Nephron (organoid): ENCODE measurements at regions not wholly inside any gene's neighbourhood (a gene's known extent, or its start where the extent isn't known, plus 50 kb on each side); places are given as distances from the start of the nearest gene placed in this dataset.
A peak's percentile ranks its signal among the peaks of the same experiment; 100 is the strongest.

Experiments used
- H3K27ac Mint-ChIP-seq, 3 experiments: 2 replicates each; pipeline ENCODE4 v1.8.0; 2020; ENCODE audit warnings: mixed read lengths in 3 of 3, mild to moderate bottlenecking in 2 of 3, moderate library complexity in 1 of 3
- H3K27me3 Mint-ChIP-seq: 2 replicates; pipeline ENCODE4 v1.8.0; 2021; ENCODE audit warnings: low read depth, mild to moderate bottlenecking, moderate library complexity, mixed read lengths
- H3K36me3 Mint-ChIP-seq: 2 replicates; pipeline ENCODE4 v1.8.0; 2020; ENCODE audit warnings: low read depth, mixed read lengths
- H3K4me1 Mint-ChIP-seq: 2 replicates; pipeline ENCODE4 v1.8.0; 2020; ENCODE audit warnings: mixed read lengths
- H3K4me3 Mint-ChIP-seq, 3 experiments: 2 replicates each; pipeline ENCODE4 v1.8.0; 2020; ENCODE audit warnings: mild to moderate bottlenecking in 3 of 3, mixed read lengths in 3 of 3, moderate library complexity in 2 of 3
- H3K9me3 Mint-ChIP-seq: 2 replicates; pipeline ENCODE4 v1.8.0; 2020; ENCODE audit warnings: mixed read lengths
- TF ChIP-seq, protein P1 (sequence below), 3 experiments: fragments of 200-600 bp; sonication (generic); IDR thresholded peaks; one replicate each; pipeline ENCODE4 v1.5.0; 2021; ENCODE audit warnings: antibody characterized with exemption in 3 of 3; ENCODE audit not compliant: unreplicated experiment in 3 of 3

- H3K27ac Mint-ChIP-seq = peak overlapping the region in 2 of 3 experiments; percentile 67 to 70
- H3K4me3 Mint-ChIP-seq = no peak overlapping the region
- peaks cover 61% of the 10 kb centered on the region for H3K4me1 Mint-ChIP-seq
- TF ChIP-seq, protein P1, sequence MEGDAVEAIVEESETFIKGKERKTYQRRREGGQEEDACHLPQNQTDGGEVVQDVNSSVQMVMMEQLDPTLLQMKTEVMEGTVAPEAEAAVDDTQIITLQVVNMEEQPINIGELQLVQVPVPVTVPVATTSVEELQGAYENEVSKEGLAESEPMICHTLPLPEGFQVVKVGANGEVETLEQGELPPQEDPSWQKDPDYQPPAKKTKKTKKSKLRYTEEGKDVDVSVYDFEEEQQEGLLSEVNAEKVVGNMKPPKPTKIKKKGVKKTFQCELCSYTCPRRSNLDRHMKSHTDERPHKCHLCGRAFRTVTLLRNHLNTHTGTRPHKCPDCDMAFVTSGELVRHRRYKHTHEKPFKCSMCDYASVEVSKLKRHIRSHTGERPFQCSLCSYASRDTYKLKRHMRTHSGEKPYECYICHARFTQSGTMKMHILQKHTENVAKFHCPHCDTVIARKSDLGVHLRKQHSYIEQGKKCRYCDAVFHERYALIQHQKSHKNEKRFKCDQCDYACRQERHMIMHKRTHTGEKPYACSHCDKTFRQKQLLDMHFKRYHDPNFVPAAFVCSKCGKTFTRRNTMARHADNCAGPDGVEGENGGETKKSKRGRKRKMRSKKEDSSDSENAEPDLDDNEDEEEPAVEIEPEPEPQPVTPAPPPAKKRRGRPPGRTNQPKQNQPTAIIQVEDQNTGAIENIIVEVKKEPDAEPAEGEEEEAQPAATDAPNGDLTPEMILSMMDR (IDR thresholded peaks at IDR 0.05; ENCODE audit: unreplicated experiment in 3 of 3) = no peak
- H3K9me3 Mint-ChIP-seq = no peaks in the 10 kb centered on the region
- peaks cover 9% of the 10 kb centered on the region for H3K27me3 Mint-ChIP-seq
- no peaks in the 10 kb centered on the region for H3K36me3 Mint-ChIP-seq
Measured at GRCh38 chr16:66131156-66131807, 235.2 kb upstream of the CDH5 start.

DNA sequence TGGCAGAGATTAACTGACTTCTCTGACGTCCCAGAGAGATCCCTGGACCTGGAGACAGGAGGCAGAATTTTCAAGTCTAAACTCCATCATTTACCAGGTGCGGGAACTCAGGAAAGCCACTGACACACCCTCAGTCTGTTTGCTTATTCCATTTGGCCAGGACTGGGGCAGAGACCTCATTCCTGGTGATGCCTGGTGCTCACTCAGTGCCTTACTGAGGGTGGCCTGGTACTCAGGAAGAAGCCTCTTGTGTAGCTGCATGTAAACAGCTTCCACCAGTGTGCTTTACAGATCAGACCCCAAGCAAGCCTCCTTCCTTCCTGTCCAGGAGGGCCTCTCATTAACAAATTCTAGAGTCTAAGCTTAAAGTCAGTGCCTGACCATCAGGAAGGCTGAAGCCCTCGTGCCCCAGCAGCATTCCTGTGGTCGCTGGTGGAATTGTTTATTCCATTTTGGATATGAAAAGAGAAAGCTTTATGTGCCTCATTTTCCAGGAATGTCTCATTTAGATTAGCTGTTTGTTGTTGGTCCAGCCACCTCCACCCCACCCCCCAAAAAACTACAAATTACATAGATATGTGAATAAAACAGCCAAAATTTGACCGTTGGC is 236.1 kb upstream of the CDH5 start:
- no peak overlapping the region for H3K4me3 Mint-ChIP-seq
- peaks cover 9% of the 10 kb centered on the region for H3K27me3 Mint-ChIP-seq
- H3K36me3 Mint-ChIP-seq = no peaks in the 10 kb centered on the region
- no peaks in the 10 kb centered on the region for H3K9me3 Mint-ChIP-seq
- peak overlapping the region in 2 of 3 experiments; percentile 30 to 73 for H3K27ac Mint-ChIP-seq
- H3K4me1 Mint-ChIP-seq = peaks cover 55% of the 10 kb centered on the region
- TF ChIP-seq, protein P1 (IDR thresholded peaks at IDR 0.05; ENCODE audit: unreplicated experiment in 3 of 3) = no peak

DNA sequence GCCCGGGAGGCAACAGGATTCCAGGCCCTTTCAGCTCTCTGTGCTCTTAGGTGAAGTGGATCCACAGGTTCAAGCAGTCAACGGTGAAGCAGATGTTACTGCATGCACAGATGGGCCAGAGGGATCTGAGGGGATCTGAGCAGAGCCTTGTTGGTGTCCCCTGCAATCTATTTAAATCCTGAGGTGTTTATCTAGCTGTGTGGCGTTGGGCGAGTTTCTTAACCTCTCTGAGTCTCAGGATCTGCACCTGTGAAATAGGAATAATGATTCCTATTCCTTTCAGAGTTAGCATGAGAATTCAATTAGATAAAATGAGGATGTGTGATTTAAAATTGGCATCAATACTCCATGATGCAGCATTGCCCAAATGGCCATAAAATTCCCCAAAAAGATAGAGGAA is 237.3 kb upstream of the CDH5 start:
- Mint-ChIP-seq H3K27ac (no peak overlapping the region), H3K36me3 (no peaks in the 10 kb centered on the region)
- TF ChIP-seq, protein P1 (IDR thresholded peaks at IDR 0.05; ENCODE audit: unreplicated experiment in 3 of 3) = no peak

DNA sequence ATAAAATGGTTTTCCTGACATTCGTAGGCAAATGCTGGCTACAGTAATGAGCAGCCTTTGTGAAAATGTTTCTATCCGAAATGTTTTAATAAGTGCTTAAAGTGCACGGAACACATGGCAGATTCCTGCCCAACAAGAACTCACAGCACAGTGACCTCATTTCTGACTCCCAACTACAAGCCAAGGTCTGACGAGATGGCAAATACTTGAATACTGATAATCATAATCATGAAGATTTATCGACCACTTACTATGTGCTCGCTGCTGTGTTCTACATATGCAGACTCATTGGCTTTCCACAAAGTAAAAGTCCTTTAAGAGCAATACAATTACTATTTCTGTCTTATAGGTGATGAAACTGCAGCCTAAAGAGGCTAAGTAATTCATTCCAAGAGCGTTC is 238.1 kb upstream of the CDH5 start:
- peaks cover 35% of the 10 kb centered on the region for H3K4me1 Mint-ChIP-seq
- no peaks in the 10 kb centered on the region for H3K36me3 Mint-ChIP-seq
- H3K27me3 Mint-ChIP-seq = peaks cover 5% of the 10 kb centered on the region
- no peak overlapping the region for H3K4me3 Mint-ChIP-seq
- H3K27ac Mint-ChIP-seq = peak overlapping the region; percentile 30 to 91 (median 66)
- H3K9me3 Mint-ChIP-seq = no peaks in the 10 kb centered on the region
- TF ChIP-seq, protein P1 (IDR thresholded peaks at IDR 0.05; ENCODE audit: unreplicated experiment in 3 of 3) = no peak

More for the DNA sequence above, 237.3 kb upstream of the CDH5 start:
- Mint-ChIP-seq H3K4me3 (no peak overlapping the region), H3K9me3 (no peaks in the 10 kb centered on the region), H3K4me1 (peaks cover 43% of the 10 kb centered on the region), H3K27me3 (peaks cover 5% of the 10 kb centered on the region)

DNA sequence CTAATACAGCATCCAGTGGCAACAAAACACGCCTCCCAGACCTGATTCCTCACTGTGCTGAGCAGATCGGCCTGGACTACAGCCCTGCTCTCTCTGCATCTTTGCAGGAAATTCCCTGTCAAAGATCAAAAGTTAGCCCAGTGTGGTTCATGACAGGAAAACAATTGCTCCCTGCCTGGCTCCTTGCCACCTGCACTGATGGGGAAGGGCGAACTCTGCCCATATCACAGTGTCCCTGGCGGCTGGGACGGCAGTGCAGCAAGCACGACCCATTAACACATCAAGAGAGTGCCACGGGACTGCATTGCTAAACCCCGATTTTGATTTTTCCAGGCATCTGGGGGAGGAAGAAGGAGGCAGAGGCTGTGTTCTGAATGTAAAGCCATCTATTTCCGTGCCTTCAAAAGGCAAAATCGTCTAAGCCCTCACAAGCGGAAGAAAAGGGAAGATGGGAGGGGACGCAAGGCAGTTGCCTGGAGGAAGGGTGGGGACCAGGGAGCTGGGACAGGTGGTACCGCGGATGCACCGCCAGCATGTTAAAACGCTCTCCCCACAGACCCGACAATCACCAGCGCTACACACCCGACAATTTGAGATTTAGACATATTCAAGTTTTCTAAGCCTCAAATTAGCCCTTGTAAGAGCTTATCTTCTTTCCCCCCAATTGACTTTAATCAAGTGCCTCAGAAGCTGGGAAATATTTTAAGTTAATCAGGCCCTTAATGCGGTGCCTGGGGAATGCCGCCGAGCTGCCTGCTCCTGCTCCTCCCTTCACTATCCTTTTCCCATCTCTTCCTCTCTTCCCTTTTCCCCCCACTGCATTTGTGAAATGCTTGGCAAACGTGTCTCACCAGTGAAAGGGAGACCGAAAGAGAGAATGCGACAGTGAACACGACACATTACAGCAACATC is 238.8 kb upstream of the CDH5 start:
- TF ChIP-seq, protein P1 (IDR thresholded peaks at IDR 0.05; ENCODE audit: unreplicated experiment in 3 of 3) = peak; percentile 6 to 14 (median 10)
- Mint-ChIP-seq H3K4me1 (peaks cover 34% of the 10 kb centered on the region), H3K27ac (peak overlapping the region; percentile 30 to 91 (median 66)), H3K4me3 (no peak overlapping the region), H3K9me3 (no peaks in the 10 kb centered on the region), H3K27me3 (peaks cover 5% of the 10 kb centered on the region), H3K36me3 (no peaks in the 10 kb centered on the region)
